ENCODE measurements at regions not wholly inside any gene's neighbourhood (a gene's known extent, or its start where the extent isn't known, plus 50 kb on each side); places are given as distances from the start of the nearest gene placed in this dataset.

- TF ChIP-seq CTCF (IDR thresholded peaks at IDR 0.05) (no peak), EP300 (IDR thresholded peaks at IDR 0.05) (no peak)
Measured at GRCh38 chrX:97907791-97908190, 1024.1 kb downstream of the RPA4 start.

Data from esophagus muscularis mucosa (tissue), 3 donors.